ENCODE measurements at regions not wholly inside any gene's neighbourhood (a gene's known extent, or its start where the extent isn't known, plus 50 kb on each side); places are given as distances from the start of the nearest gene placed in this dataset.

- Histone ChIP-seq H2AK5ac (ENCODE audit: low read depth, low read length) (no peak overlapping the region), H3K4ac (replicated peaks; ENCODE audit: insufficient read length, low read depth, low read length) (no peak overlapping the region), H3K23me2 (ENCODE audit: low read depth, low read length) (no peaks in the 10 kb centered on the region), H4K5ac (ENCODE audit: insufficient read length, low read depth, low read length) (no peak overlapping the region), H4K91ac (replicated peaks; ENCODE audit: insufficient read length, low read length) (no peak overlapping the region), H3K4me3 (ENCODE audit: extremely low read depth in 1 of 4, insufficient read depth in 2 of 4, low read depth in 3 of 4, low read length in 4 of 4) (no peak overlapping the region), H2BK5ac (ENCODE audit: low read depth, low read length) (no peak overlapping the region), H3K23ac (ENCODE audit: insufficient read length) (no peak overlapping the region), H4K20me1 (replicated peaks in 1 of 2; ENCODE audit: control insufficient read depth in 1 of 2, insufficient read depth in 2 of 2, low read length in 2 of 2) (no peaks in the 10 kb centered on the region), H3K79me1 (ENCODE audit: low read depth, low read length) (no peaks in the 10 kb centered on the region), H3K27ac (ENCODE audit: low read depth, low read length) (no peak overlapping the region), H2BK15ac (ENCODE audit: low read length) (no peak overlapping the region), H3K18ac (ENCODE audit: extremely low read depth, low read length) (no peak overlapping the region), H3K14ac (ENCODE audit: insufficient read length) (no peak overlapping the region), H3K56ac (replicated peaks; ENCODE audit: insufficient read length, low read depth, low read length) (no peak overlapping the region), H3K9ac (replicated peaks in 1 of 4; ENCODE audit: extremely low read depth in 1 of 4, low read depth in 3 of 4, low read length in 3 of 4) (no peak overlapping the region), H3K79me2 (ENCODE audit: control insufficient read depth in 1 of 2, insufficient read depth in 2 of 2, low read length in 2 of 2) (no peaks in the 10 kb centered on the region), H2BK120ac (replicated peaks; ENCODE audit: low read depth, low read length) (no peak overlapping the region), H2AFZ (ENCODE audit: low read length) (no peak overlapping the region), H3K27me3 (replicated peaks in 1 of 4; ENCODE audit: control insufficient read depth in 3 of 4, extremely low read depth in 1 of 4, insufficient read depth in 3 of 4, low read length in 3 of 4) (no peaks in the 10 kb centered on the region), H3K4me1 (replicated peaks in 1 of 4; ENCODE audit: control insufficient read depth in 3 of 4, insufficient read depth in 4 of 4, low read length in 3 of 4) (no peaks in the 10 kb centered on the region), H2BK12ac (ENCODE audit: low read depth, low read length) (no peak overlapping the region), H3K36me3 (ENCODE audit: control insufficient read depth in 2 of 4, insufficient read depth in 4 of 4, low read length in 3 of 4) (no peaks in the 10 kb centered on the region), H2BK20ac (ENCODE audit: low read length) (no peak overlapping the region), H4K8ac (ENCODE audit: extremely low read depth, insufficient read depth, low read length) (no peak overlapping the region), H3K9me3 (ENCODE audit: insufficient read depth in 2 of 2, low read depth in 1 of 2, low read length in 1 of 2) (no peaks in the 10 kb centered on the region), H3K4me2 (ENCODE audit: insufficient read depth in 1 of 2, low read depth in 2 of 2, low read length in 2 of 2) (no peak overlapping the region)
- FAIRE-seq: no peak
- DNase-seq (ENCODE audit: low read depth in 1 of 2, low spot score in 2 of 2): no peak
- CTCF ChIA-PET (ENCODE audit: partially characterized antibody): interaction anchor here (1.3 to 2.4 kb wide), 3 partner anchors 17 to 389 kb away, joined by 3 to 5 read pairs (median 3); no protein-coding TSS in a partner anchor
- POLR2A ChIA-PET (ENCODE audit: partially characterized antibody): no interaction called here
- WGBS, 2 experiments (ENCODE audit: extremely low coverage in 1 of 2, insufficient coverage in 1 of 2, insufficient read length in 1 of 2, insufficient replicate concordance in 2 of 2, low coverage in 1 of 2, low lambda C conversion rate in 2 of 2, missing lambda C conversion rate in 1 of 2): 87% methylated on average over 5 of the region's 5 CpGs; no CpG with 5 or more reads in 1 of the 2 experiments
- TF ChIP-seq E2F6 (IDR thresholded peaks at IDR 0.05) (no peak), BRCA1 (IDR thresholded peaks at IDR 0.05; ENCODE audit: low read depth, low read length) (no peak), CREB1 (IDR thresholded peaks at IDR 0.05) (no peak), TBP (IDR thresholded peaks at IDR 0.05; ENCODE audit: low read depth, low read length) (no peak), KDM4A (IDR thresholded peaks at IDR 0.05; ENCODE audit: low read depth, low read length, severe bottlenecking) (no peak), PHF8 (conservative IDR thresholded peaks at IDR 0.05; ENCODE audit: low read depth, low read length) (no peak), CBX8 (IDR thresholded peaks at IDR 0.05; ENCODE audit: borderline replicate concordance, low read depth, low read length) (no peak), CTCF (IDR thresholded peaks at IDR 0.05; ENCODE audit: control extremely low read depth in 1 of 3, insufficient read depth in 1 of 3, low read depth in 1 of 3, low read length in 3 of 3) (no peak), YY1 (IDR thresholded peaks at IDR 0.05; ENCODE audit: low read depth, low read length) (no peak), USF2 (IDR thresholded peaks at IDR 0.05; ENCODE audit: low read length) (no peak), TAF1 (IDR thresholded peaks at IDR 0.05; ENCODE audit: low read depth, low read length) (no peak)
Measured at GRCh38 chr11:81840380-81840779, 893.3 kb downstream of the FAM181B start.

Data from H1 (cell line).